Cardiac muscle cell (in vitro differentiated cells and primary cell): ENCODE measurements at regions not wholly inside any gene's neighbourhood (a gene's known extent, or its start where the extent isn't known, plus 50 kb on each side); places are given as distances from the start of the nearest gene placed in this dataset.
"Not testable (repeated sequence)": the region's sequence is repeated elsewhere in the genome, so short reads cannot be mapped to it uniquely, and the experiment has no call there.

Source experiments
- DNase-seq, 2 donors: peaks; one replicate each; pipeline versions ENCODE4 v3.0.0 to v3.0.0-alpha.2; 2010 to 2017; ENCODE audit warnings: low read depth in 1 of 2, low spot score in 1 of 2
- H3K27ac ChIP-seq: fragments of 200-600 bp; sonication (generic); 2 replicates; pipeline ENCODE4 v1.5.1; 2016
- H3K27me3 ChIP-seq: fragments of 200-600 bp; sonication (generic); 2 replicates; pipeline ENCODE4 v1.6.0; 2016; ENCODE audit warnings: control low read depth
- H3K36me3 ChIP-seq: fragments of 200-600 bp; sonication (generic); 2 replicates; pipeline ENCODE4 v1.5.1; 2016; ENCODE audit warnings: control low read depth
- H3K4me1 ChIP-seq: fragments of 200-600 bp; sonication (generic); 2 replicates; pipeline ENCODE4 v1.8.1; 2017; ENCODE audit warnings: low read depth, mild to moderate bottlenecking, mixed run types
- H3K4me3 ChIP-seq: fragments of 200-600 bp; sonication (generic); 2 replicates; pipeline ENCODE4 v1.5.1; 2016; ENCODE audit warnings: mild to moderate bottlenecking
- H3K9me3 ChIP-seq: fragments of 200-600 bp; sonication (generic); 2 replicates; pipeline ENCODE4 v1.5.1; 2017; ENCODE audit warnings: low read depth, mild to moderate bottlenecking, control low read depth
- TF ChIP-seq, protein P1 (sequence below): IDR thresholded peaks from 2 replicates; pipeline ENCODE4 v1.5.1; 2012; ENCODE audit warnings: low read depth, mild to moderate bottlenecking, low read length

DNA sequence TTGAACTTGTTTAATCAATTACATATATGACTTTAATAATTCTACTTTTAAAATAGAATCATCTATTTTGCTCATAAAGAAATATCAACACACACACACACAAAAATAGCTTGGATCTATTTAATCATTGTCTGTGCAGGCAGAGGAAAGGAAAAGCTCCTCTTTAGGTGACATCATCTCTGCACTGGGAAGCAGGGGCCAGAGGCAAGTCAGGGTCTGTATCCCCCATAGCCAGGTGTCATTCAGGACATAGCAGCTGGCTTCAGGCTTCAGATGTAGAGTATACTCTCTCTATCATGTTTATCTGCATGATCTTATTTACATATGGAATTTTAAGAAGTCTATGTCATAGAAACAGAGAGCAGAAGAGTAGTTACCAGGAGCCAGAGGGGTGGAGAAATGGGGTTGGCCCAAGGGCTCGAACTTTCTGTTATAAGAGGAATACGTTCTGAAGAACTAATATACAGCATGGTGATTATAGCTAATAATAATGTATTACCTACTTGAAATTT, 110.4 kb upstream of the LDB2 start:
- DNase-seq: no peak
- Histone ChIP-seq H3K9me3 (no peaks in the 10 kb centered on the region), H3K4me3 (no peak overlapping the region), H3K36me3 (no peaks in the 10 kb centered on the region), H3K4me1 (no peaks in the 10 kb centered on the region), H3K27ac (no peak overlapping the region), H3K27me3 (no peaks in the 10 kb centered on the region)
- TF ChIP-seq, protein P1, sequence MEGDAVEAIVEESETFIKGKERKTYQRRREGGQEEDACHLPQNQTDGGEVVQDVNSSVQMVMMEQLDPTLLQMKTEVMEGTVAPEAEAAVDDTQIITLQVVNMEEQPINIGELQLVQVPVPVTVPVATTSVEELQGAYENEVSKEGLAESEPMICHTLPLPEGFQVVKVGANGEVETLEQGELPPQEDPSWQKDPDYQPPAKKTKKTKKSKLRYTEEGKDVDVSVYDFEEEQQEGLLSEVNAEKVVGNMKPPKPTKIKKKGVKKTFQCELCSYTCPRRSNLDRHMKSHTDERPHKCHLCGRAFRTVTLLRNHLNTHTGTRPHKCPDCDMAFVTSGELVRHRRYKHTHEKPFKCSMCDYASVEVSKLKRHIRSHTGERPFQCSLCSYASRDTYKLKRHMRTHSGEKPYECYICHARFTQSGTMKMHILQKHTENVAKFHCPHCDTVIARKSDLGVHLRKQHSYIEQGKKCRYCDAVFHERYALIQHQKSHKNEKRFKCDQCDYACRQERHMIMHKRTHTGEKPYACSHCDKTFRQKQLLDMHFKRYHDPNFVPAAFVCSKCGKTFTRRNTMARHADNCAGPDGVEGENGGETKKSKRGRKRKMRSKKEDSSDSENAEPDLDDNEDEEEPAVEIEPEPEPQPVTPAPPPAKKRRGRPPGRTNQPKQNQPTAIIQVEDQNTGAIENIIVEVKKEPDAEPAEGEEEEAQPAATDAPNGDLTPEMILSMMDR: no peak

DNA sequence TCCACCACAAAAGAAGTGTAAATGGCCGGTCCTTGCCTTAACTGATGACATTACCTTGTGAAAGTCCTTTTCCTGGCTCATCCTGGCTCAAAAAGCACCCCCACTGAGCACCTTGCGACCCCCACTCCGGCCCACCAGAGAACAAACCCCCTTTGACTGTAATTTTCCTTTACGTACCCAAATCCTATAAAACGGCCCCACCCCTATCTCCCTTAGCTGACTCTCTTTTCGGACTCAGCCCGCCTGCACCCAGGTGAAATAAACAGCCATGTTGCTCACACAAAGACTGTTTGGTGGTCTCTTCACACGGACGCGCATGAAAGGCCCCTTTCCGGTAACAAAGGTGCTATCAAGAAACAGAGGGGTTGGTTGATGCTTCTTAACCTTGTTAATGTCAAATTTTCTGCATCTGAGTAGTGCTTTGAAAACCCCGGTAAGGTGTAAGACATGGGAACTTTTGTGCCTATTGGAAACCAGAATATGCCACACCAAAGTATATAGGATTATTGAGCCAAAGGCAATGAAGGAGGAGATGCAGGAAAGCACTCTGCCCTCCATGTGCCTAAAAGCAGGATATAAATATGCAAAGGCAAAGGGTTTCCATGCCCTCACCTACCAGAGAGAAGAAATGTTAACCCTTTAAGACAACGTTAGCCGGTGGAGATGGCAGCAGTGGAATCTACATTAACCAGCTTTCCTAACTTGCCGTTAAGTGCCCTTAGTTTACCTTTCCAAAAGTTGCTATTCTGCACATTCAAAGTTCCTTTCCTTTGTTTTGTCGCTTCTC, 105.4 kb upstream of the LDB2 start:
- H3K27ac ChIP-seq, H3K9me3 ChIP-seq, DNase-seq, H3K4me1 ChIP-seq, H3K36me3 ChIP-seq, H3K27me3 ChIP-seq, H3K4me3 ChIP-seq: not testable (repeated sequence)

DNA sequence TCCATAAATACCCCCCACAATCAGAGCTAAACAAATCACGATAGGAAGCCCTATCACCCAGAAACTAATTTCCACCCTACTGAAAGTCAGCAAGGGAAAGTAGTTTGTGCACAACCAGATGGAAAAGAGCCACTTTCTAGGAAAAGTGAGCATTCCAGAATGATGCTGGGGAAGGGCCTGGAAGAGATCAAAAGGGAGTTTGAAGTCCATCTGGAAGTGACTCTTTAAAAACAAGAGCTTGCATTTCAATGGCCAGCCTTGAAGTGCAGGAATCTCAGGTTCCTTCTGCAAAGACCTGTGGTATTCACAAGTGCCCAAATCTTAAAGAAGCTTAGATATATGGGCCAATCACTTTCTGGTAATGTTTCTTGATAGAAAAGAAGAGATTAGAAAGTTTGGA, 97.0 kb upstream of the LDB2 start:
- Histone ChIP-seq H3K9me3 (no peaks in the 10 kb centered on the region), H3K36me3 (no peaks in the 10 kb centered on the region)
- peak; percentile 9 to 14 for DNase-seq

DNA sequence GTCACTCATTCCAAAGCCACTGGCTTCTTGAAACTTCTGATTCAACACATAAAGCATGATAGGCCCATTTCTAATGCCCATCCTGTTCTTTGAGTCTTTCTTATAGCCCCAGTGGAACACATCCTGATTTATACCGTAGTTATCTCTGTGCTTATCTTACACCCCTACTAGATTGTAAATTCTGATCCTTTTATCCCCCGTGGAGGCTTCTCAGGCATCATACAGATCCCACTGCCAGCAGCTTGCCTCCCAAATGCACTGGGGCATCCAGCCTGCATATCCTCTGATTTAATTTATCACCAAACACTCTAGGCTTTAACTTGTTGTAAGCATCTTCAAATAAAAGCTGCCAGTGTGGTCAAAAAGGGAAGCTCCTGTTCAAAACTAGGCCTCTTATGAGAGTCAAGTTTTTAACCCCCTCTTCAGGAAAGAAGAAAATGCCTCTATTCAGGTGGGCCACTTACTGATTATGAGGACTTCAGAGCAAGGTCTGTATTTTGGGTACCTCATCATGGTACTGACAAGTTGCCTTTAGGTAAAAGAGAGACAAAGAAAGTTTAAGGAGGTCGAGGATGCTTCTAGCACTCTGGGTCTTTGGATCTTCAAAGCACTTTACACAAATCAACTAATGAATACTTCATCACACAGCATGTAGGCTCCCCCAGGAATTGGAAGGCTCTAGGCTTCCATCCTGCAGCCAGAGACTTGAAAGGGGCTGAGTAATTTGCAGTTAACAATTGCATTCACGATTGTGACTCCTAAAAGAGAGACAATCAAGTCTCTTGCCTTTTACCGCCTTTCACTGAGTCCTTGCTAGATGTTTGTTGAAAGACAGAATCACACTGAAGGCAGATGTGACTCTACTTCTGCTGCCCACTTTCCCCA, 95.8 kb upstream of the LDB2 start:
- TF ChIP-seq, protein P1: no peak
- no peak for DNase-seq
- peaks cover 11% of the 10 kb centered on the region for H3K4me1 ChIP-seq
- no peak overlapping the region for H3K4me3 ChIP-seq
- no peaks in the 10 kb centered on the region for H3K27me3 ChIP-seq
- no peak overlapping the region for H3K27ac ChIP-seq
- H3K9me3 ChIP-seq: no peaks in the 10 kb centered on the region
- no peaks in the 10 kb centered on the region for H3K36me3 ChIP-seq

More for the DNA sequence above, 97.0 kb upstream of the LDB2 start:
- Histone ChIP-seq H3K27ac (no peak overlapping the region), H3K4me3 (no peak overlapping the region), H3K27me3 (no peaks in the 10 kb centered on the region), H3K4me1 (peaks cover 11% of the 10 kb centered on the region)
- TF ChIP-seq, protein P1: no peak

DNA sequence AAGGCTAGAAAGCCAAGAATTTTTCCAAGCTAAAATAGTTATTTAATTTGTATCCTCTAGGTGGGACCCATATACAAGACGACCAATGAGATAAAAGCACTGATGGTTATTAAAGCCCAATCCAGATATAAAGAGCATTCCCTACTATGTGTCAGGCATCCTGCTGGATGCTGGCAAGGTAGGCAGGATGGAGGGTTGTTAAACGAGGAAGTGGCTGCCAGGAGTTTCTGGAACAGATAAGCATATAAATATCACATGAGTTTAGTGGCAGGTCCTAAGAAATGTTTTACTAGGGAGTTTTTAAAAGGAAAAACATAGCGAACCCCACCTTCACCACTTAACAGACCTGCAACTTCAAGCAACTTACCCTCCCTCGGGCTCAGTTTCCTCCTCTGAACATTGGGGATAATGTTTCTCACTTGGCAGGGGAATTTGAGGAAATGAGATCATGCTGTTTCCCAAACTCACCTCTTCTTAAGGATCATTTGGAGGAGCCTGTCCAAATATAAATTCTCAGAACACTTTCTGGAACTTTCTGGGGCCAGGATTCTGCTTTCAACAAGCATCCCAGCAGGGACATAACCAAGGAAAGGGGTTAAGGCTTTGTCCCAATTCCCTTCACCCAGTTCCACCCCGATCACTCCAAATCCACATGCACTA, 94.3 kb upstream of the LDB2 start:
- Histone ChIP-seq H3K4me3 (no peak overlapping the region), H3K27me3 (no peaks in the 10 kb centered on the region), H3K27ac (no peak overlapping the region), H3K9me3 (no peaks in the 10 kb centered on the region), H3K4me1 (peaks cover 11% of the 10 kb centered on the region), H3K36me3 (no peaks in the 10 kb centered on the region)
- DNase-seq: no peak
- TF ChIP-seq, protein P1: no peak
